ENCODE measurements at regions not wholly inside any gene's neighbourhood (a gene's known extent, or its start where the extent isn't known, plus 50 kb on each side); places are given as distances from the start of the nearest gene placed in this dataset.
"Not testable (repeated sequence)": the region's sequence is repeated elsewhere in the genome, so short reads cannot be mapped to it uniquely, and the experiment has no call there.

DNA sequence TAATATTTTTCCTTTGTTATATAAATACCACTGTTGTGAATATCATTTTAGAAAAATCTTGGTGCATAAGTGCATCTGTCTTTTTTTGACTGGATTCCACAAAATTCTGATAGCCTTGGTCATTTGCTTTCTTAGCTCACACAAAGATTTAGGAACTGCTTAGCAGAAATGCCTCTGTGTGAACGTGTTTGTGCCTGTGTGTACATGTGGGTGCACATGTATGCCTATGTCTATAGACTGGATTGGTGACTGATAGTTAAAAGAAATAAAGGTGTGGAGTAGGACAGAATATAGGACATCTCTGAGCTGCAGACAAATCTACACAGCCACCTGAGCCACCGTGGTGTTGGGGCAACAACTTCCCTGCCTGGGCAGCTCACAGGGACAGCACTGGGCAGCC lies 93.8 kb downstream of the TSN start:
- Histone ChIP-seq H4K20me1 (ENCODE audit: insufficient read depth) (no peaks in the 10 kb centered on the region), H3K4me3 (no peak overlapping the region), H3K9me3 (ENCODE audit: insufficient read depth, low read depth) (no peaks in the 10 kb centered on the region), H3K79me2 (ENCODE audit: low read depth) (no peaks in the 10 kb centered on the region), H2AFZ (no peak overlapping the region), H3K27me3 (ENCODE audit: insufficient read depth, low read depth) (peaks cover 87% of the 10 kb centered on the region), H3F3A (ENCODE audit: insufficient read depth, low read depth) (no peaks in the 10 kb centered on the region), H3K4me2 (no peak overlapping the region), H3K36me3 (ENCODE audit: low read depth) (no peaks in the 10 kb centered on the region), H3K4me1 (replicated peaks; ENCODE audit: insufficient read depth) (no peaks in the 10 kb centered on the region), H3K9me2 (ENCODE audit: insufficient read depth) (no peaks in the 10 kb centered on the region), H3K27ac (no peak overlapping the region)
- BruUV-seq (replicated peaks) = no TSS peak
- TF ChIP-seq, protein P1, sequence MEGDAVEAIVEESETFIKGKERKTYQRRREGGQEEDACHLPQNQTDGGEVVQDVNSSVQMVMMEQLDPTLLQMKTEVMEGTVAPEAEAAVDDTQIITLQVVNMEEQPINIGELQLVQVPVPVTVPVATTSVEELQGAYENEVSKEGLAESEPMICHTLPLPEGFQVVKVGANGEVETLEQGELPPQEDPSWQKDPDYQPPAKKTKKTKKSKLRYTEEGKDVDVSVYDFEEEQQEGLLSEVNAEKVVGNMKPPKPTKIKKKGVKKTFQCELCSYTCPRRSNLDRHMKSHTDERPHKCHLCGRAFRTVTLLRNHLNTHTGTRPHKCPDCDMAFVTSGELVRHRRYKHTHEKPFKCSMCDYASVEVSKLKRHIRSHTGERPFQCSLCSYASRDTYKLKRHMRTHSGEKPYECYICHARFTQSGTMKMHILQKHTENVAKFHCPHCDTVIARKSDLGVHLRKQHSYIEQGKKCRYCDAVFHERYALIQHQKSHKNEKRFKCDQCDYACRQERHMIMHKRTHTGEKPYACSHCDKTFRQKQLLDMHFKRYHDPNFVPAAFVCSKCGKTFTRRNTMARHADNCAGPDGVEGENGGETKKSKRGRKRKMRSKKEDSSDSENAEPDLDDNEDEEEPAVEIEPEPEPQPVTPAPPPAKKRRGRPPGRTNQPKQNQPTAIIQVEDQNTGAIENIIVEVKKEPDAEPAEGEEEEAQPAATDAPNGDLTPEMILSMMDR (conservative IDR thresholded peaks at IDR 0.05) = no peak
- TF ChIP-seq EZH2 (IDR thresholded peaks at IDR 0.05; ENCODE audit: low read depth) = no peak
- intact Hi-C loops (cut with micrococcal nuclease; ENCODE audit: unreplicated experiment) = no loop called here
- DNase-seq = no peak
- CTCF ChIA-PET = no interaction called here
- POLR2A ChIA-PET (ENCODE audit: unreplicated experiment) = no interaction called here

DNA sequence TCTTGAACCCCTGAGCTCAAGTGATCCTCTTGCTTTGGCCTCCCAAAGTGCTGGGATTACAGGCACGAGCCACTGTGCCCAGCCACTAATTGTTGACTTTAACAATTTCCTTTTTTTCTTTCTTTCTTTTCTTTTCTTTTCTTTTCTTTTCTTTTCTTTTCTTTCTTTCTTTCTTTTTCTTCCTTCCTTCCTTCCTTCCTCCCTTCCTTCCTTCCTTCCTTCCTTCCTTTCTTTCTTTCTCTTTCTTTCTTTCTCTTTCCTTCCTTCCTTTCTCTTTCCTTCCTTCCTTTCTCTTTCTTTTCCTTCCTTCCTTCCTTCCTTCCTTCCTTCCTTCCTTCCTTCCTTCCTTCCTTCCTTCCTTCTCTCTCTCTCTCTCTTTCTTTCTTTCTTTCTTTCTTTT lies 97.7 kb downstream of the TSN start:
- BruUV-seq (replicated peaks); H3K4me1 ChIP-seq (replicated peaks; ENCODE audit: insufficient read depth); H3K9me2 ChIP-seq (ENCODE audit: insufficient read depth); DNase-seq; POLR2A ChIA-PET (ENCODE audit: unreplicated experiment); intact Hi-C loops (cut with micrococcal nuclease; ENCODE audit: unreplicated experiment); H4K20me1 ChIP-seq (ENCODE audit: insufficient read depth); H3K79me2 ChIP-seq (ENCODE audit: low read depth); H2AFZ ChIP-seq; H3K36me3 ChIP-seq (ENCODE audit: low read depth); H3K4me2 ChIP-seq; H3F3A ChIP-seq (ENCODE audit: insufficient read depth, low read depth); H3K27ac ChIP-seq; H3K9me3 ChIP-seq (ENCODE audit: insufficient read depth, low read depth); H3K4me3 ChIP-seq; CTCF ChIA-PET: not testable (repeated sequence)
- H3K27me3 ChIP-seq (ENCODE audit: insufficient read depth, low read depth) = peaks cover 51% of the 10 kb centered on the region

- no TSS peak for BruUV-seq (replicated peaks)
- Histone ChIP-seq H4K20me1 (ENCODE audit: insufficient read depth) (no peaks in the 10 kb centered on the region), H3K27me3 (ENCODE audit: insufficient read depth, low read depth) (peaks cover 42% of the 10 kb centered on the region), H3K27ac (no peak overlapping the region), H3K9me2 (ENCODE audit: insufficient read depth) (no peaks in the 10 kb centered on the region), H2AFZ (no peak overlapping the region), H3K4me2 (no peak overlapping the region), H3K36me3 (ENCODE audit: low read depth) (no peaks in the 10 kb centered on the region), H3K4me1 (replicated peaks; ENCODE audit: insufficient read depth) (no peaks in the 10 kb centered on the region), H3K79me2 (ENCODE audit: low read depth) (no peaks in the 10 kb centered on the region), H3K9me3 (ENCODE audit: insufficient read depth, low read depth) (no peaks in the 10 kb centered on the region), H3K4me3 (no peak overlapping the region), H3F3A (ENCODE audit: insufficient read depth, low read depth) (no peaks in the 10 kb centered on the region)
- TF ChIP-seq, protein P1 (conservative IDR thresholded peaks at IDR 0.05) = no peak
- TF ChIP-seq EZH2 (IDR thresholded peaks at IDR 0.05; ENCODE audit: low read depth) = no peak
- intact Hi-C loops (cut with micrococcal nuclease; ENCODE audit: unreplicated experiment) = no loop called here
- ChIA-PET POLR2A (ENCODE audit: unreplicated experiment) (no interaction called here), CTCF (no interaction called here)
- DNase-seq = no peak
Measured at GRCh38 chr2:121855510-121855909, 100.1 kb downstream of the TSN start.

GRCh38 chr2:121856360-121856759 lies 100.9 kb downstream of the TSN start:
- Histone ChIP-seq H4K20me1 (ENCODE audit: insufficient read depth) (no peaks in the 10 kb centered on the region), H3K9me2 (ENCODE audit: insufficient read depth) (no peaks in the 10 kb centered on the region), H3K27me3 (ENCODE audit: insufficient read depth, low read depth) (peaks cover 33% of the 10 kb centered on the region), H3K79me2 (ENCODE audit: low read depth) (no peaks in the 10 kb centered on the region), H3F3A (ENCODE audit: insufficient read depth, low read depth) (no peaks in the 10 kb centered on the region), H3K4me2 (no peak overlapping the region), H3K36me3 (ENCODE audit: low read depth) (no peaks in the 10 kb centered on the region), H3K9me3 (ENCODE audit: insufficient read depth, low read depth) (no peaks in the 10 kb centered on the region), H3K4me3 (no peak overlapping the region), H2AFZ (no peak overlapping the region), H3K4me1 (replicated peaks; ENCODE audit: insufficient read depth) (no peaks in the 10 kb centered on the region), H3K27ac (no peak overlapping the region)
- DNase-seq = no peak
- CTCF ChIA-PET = interaction anchor here (0.6 kb wide), 1 partner anchor 94 kb away, joined by 3 read pairs; no protein-coding TSS in a partner anchor
- BruUV-seq (replicated peaks) = no TSS peak
- intact Hi-C loops (cut with micrococcal nuclease; ENCODE audit: unreplicated experiment) = no loop called here
- TF ChIP-seq EZH2 (IDR thresholded peaks at IDR 0.05; ENCODE audit: low read depth) = no peak
- TF ChIP-seq, protein P1 (conservative IDR thresholded peaks at IDR 0.05) = no peak
- POLR2A ChIA-PET (ENCODE audit: unreplicated experiment) = no interaction called here

All from PC-9 (cell line).